Hypothalamus (tissue), 51 donors: ENCODE measurements at regions not wholly inside any gene's neighbourhood (a gene's known extent, or its start where the extent isn't known, plus 50 kb on each side); places are given as distances from the start of the nearest gene placed in this dataset.

Experiments
- DNase-seq, 51 donors: peaks; one replicate each; lab custom pipeline; 2025; lab: John Stamatoyannopoulos, UW

DNA sequence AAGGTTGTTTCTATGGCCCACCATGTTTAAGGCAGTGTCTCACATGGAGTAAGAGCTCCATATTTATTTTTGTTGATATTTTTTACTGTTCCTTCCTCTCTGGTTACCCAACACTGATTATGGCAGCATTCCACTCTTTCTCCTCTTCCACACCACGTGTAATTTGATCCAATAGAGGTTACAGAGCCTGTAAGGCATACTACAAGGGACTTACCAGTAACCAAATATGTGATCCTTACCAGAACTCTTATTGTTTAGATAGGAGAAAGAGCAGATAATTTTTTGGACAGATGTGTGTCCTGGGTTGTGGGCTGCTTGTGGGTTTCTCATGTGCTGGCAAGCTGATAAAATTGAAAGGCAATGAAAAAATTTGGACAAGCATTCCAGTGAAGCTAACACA lies 261.3 kb downstream of the TMEM167A start:
- no peak for DNase-seq

DNA sequence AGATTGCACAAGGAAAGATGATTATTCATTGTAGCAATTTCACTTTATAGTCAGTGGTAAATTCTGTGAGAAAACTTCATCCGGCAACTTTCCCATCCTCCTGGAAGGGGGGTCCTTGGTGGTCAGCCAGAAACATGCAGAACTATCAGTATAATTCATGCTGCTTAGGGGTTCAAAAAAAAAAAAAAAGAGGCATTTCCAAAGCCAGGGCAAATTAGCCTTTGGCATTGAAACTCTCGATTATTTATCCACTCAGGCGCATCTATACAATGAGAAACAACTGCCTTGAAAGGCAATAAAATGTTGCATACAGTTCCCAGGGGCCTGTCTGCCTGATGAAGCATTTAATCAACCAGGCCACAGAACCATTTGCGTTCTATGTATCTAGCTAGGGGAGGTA lies 263.3 kb downstream of the TMEM167A start:
- DNase-seq = no peak

DNA sequence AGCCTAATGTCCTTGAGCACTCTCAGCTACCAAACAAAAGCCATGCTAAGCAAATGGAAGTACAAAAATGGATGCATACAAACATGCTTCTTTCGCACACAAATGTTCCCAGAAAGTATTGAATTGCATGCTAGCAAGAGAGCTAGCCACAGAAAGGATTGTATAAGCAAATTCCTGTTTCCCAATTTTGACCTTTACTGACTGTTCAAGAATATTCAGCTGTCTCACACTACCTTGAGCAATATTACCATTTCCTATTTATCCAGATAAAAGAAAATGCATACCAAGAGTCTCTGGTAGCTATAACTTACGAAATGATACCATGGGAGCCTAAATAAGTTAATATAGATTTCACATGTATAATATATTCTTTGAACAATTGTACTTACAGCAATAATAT lies 264.6 kb downstream of the TMEM167A start:
- DNase-seq = no peak

DNA sequence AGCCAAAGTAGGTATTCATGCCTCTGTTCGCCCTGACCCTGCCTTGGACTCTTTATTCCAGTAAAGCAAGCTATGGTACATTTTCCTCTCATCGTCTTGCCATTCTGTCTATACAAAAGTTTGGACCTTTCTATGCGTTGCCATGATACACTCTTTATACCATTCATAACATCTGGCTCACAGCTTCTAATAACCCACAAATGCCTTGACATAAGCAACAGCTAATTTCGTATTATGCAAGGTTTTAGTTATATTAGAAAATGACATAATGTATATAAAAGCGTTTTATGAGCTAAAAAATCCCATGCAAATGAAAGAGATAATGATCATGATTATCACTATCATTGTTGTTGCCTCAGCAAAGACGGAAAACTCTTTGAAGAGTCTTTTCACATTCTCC lies 265.7 kb downstream of the TMEM167A start:
- DNase-seq = no peak

DNA sequence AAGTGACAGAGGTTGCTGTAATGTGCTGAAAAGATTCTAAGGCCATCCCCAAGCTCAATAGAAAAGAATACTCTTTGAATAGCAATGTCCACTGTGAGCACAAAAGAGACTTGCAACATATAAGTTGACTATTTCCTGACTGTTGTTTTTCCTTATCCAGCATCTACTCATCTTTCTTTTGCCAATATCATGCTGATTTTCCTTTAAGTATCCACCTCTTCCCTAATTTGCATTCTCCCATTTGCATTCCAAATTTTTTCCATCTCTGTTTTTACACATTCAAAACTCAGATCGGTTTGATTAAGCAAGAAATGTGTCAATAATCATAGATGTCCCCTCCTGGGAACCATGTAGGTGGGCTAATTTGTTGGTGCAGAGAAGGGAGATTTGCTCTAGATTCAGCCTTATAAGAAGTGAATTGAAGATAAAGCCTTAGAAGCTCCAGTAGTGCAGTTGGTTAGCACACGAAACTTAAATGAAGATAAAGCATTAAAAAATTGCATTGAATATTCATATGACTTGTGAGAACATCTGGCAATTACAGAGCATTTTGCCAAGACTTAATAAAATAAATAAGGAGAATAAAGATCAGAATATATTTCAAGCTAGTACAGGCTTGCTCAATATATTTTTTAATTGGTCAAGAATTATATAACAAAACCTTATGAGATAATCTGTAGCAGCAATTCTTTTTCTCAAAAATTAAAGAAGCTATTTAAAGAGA lies 267.6 kb downstream of the TMEM167A start:
- DNase-seq = no peak

DNA sequence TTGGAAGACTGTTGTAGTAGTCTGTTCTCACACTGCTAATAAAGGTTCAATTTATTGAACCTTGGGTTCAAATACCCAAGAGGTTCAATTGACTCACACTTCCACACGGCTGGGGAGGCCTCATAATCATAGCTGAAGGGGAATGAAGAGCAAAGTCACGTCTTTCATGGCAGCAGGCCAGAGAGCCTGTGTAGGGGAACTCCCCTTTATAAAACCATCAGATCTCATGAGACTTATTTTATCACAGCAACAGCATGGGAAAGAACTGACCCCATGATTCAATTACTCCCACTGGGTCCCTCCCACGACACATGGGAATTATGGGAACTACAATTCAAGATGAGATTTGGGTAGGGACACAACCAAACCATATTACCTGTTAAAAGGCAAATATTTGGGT lies 268.2 kb downstream of the TMEM167A start:
- DNase-seq = no peak

DNA sequence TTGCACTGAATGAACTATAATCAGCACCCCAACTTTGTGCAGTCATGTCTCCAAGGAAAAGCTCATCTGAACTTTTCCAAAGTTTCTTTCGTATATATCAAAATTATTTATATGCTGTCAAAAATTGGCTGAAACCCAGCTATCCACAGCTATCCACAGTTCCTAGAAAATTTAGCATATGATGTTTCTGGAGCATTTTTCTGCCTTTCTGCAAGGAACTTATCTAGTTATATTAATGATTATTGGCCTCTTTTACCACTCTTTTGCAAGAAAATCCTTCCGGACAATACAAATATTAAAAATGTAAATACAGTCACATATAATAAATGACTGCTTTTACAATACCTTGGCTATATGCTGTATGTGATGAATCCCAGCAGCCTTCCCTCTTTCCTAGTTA lies 270.2 kb downstream of the TMEM167A start:
- DNase-seq = no peak

DNA sequence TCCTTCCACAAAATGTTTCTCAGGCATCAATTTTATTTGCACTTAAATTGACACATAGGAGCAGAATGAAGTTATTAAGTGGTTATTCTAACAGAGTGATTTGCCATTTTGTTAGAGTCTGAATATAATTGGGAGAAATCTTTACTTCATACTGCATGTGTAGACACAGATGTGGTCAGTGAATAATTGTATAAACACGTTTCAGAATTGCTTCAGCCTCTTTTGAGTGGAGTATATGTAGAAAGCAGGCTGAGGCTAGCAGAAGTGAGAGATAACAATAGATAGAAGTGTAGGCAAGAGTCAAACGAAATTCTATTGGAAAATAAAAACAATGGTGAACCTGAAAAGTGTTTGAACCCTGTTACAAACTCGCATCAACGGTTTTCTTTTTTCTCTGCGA lies 270.7 kb downstream of the TMEM167A start:
- DNase-seq = no peak

DNA sequence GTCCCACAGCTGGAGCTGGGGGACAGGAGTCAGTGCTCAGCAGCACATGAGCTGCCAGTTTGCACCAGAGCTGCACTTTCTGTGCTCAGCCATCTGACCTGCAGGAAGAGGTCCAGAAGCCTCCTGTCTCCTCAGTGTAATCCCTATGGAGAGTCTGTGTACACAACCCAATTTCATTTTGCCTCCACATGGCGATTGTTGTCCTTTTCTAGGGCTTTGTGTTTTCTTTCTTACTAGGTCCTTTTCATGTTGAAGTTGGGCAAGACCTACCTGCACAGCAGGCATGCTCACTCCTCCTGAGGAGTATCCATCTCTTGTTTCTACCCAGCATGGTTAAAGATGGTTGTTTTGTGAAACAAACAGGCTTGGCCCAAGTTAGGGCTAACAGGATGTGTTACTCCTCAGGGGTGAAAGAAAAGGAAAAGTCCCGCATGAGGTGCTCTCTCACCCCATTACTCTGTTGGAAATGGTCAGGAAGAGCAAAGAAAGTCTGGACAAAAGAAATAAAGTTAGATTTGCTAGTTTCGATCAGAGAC lies 273.0 kb downstream of the TMEM167A start:
- no peak for DNase-seq

DNA sequence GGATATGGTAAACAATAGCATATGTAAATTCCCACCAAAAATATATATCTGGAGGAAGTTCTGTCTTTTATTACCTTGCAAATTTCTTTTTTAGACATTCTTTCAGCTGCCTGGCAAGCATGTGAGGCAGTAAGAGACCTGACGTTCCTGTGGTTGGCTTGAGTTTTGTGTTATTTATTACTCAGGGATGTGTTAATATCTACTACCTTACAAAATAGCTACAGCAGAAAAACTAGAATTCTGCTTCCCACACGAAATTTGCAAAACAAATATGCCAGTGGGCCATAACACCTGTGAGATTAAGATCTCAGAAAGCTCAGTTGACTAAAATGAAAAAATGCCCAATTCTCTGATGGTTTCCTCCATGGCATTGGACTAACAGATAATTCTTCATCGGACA lies 274.2 kb downstream of the TMEM167A start:
- DNase-seq = no peak

DNA sequence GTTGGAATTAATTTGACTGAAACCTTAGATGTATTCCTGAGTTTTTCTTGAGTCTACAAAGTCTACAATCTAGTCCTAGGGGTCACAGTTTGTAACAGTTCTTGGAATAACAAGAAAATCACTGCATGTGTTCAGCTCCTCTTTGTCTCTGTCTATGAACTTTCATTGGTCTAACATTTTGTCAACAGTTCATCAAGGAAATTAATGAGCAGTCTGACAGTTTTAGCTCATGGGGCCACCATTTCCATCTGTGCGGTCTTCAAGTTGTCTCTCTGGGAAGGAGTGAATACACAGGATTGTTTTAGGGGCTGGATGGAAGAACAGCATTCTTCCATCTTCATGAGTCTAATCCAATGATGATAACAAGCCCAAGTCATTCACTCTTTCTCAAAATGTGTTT lies 276.4 kb downstream of the TMEM167A start:
- no peak for DNase-seq

DNA sequence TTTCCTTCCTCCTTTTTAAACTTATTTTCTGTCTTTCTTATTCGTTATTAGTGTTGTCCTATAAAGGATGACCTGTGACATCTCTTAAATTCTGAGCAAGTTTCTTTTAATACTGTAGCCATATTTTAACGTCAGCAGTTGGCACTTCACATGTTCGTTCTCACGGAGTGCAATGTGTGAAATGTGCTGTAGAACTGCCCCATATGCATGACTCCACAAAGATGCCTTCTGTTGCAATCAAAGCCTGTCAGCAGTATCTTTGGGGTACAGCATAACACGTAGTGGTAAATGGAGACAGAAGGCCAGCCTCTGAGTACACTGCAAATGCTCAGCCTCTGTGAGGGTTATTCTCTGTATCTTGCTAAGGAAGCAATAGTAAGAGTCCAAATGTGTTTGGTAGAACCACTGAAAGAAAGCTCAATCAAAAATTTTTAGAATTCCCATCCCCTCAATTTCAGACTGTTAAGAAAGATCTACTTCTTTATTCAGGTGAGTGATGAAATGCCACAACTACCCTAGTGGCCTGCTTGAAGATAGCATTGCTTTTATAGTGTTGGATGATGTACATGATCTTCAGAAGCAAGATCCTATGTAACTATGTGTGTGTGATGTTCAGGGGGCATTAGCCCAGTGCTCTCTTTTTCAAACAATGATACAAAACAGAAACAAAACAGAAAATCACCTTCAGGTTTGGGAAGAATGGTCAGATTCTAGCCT lies 277.7 kb downstream of the TMEM167A start:
- DNase-seq = no peak

DNA sequence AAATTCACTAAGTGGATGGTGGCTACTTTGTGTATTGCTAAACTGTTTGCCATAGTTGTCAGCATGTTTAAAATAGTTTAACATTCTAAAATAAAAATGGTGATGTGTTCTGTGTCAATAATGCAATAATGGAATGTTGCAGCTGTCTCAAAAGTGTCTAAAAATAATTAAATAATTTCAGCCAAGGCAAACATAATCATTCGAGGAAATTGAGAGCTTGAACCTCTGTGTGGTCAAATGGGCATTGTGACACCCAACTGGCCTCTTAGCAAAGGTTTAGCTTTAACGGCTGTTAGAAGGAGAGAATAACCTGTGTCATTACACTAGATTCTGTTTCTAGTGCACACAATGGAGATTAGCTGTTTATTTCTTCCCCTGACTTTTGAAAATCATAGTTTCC lies 278.5 kb downstream of the TMEM167A start:
- DNase-seq = no peak

DNA sequence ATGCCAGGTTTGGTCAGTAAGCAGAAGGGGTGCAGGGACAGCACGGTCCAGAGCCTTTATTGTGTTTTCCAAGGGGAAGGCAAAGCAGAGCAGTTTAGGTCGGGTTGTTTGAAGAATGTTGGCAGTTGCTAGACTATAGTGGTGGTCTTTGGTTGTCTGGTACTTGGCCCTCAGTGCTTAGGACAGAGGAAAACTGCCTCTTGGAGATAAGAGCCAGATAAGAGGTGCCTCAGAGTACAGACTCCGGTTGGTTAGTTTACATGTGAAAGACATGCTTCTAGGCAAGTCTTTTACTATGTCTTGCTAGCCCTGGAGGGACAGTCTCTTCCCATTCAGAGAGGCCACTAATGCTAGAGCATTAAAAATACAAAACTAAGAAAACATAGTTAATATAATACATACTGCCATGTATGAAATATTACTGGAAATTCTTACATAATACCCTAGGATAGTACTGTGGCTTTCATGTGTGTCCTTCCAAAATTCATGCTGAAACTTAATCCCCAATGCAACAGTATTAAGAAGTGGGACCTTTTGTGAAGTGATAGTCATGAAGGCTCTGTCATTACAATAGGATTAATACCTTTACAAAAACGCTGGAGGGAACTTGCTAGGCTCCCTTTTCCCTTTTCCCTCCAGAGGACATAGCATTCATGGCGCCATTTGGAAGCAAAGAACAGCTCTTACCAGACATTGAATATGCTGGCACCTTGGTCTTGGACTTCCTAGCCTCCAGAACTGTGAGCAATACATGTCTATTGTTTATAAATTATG lies 280.4 kb downstream of the TMEM167A start:
- DNase-seq = no peak

DNA sequence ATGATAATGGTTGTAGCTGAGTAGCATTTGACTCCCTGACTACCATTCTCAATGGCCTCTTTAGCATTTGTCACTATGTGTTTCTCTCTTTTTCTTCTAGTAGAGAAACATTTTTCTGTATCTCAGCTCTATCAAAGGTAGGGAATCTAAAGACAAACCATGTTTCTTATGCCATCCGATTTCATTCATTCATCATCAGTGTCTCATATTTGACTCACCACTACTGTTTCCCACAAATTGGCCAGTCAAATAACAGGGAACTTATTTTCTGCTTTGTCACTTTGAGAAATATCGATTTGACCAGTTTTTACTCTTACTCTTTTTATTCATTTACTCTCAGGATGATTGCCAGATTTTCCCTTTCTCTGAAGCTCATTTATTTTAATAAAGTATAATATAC lies 282.3 kb downstream of the TMEM167A start:
- no peak for DNase-seq

DNA sequence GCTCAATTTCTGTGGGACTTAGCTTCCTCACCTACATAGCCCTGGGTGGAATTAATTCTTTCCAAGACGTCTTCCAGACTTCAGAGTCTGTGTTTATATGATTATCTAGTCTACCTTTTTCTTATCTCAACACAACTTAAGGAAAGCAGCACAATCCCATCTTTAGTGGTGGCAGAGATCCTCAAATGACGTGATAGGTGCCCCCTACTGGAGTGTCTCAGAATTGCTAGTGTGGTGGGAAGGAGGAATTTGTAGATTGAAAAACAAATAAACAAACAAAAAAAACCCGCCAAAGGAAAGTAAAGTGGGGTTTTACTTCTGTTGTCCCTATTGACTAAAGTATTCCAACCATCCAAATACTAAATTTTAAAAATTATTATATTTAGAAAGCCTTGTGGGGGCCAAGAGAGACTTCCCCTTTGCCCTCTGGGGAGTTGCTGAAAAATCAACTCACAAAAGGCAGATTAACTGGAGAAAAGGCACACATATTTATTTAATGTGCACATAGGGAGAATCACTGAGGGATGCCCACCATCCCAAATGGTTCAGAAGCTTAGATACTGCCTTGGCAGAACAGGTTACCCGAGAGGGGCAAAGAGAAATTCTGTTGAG lies 283.3 kb downstream of the TMEM167A start:
- peak in 10 of 51 donors; percentile 1 to 27 (median 4) for DNase-seq

DNA sequence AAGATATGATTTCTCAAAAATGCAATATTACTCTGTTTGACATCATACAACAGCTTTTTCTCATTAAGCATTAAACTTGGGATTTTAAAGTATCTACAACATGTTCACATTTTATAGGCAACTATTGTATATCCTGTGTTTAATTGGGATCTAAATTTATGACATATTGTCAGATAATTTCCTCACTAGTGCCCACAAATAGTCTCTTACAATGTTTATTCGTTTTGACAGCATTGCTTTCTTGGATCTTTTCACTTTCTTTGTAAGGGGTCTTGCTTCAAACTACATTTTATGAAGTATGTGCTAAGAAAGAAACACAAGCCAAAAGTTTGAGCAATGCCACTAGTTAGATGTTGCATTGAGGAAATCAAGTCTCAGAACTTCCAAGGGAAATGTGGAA lies 285.1 kb downstream of the TMEM167A start:
- DNase-seq = no peak

DNA sequence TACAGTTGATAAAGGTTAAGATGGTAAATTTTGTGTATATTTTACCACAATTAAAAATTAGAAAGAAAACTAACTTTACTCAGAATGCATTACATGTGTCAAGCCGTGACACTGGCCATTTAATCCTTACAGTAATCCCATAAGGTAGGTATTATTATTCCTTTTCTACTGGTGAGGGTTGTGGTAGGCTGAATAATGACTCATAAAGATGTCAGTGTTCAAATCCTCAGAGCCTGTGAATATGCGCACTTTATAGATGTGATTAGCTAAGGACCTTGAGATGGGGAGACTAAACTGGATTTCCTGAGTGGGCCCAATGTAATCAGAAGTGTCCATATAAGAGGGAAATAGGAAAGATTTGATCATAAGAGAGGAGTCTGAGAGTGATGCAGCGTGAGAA lies 288.1 kb downstream of the TMEM167A start:
- no peak for DNase-seq

DNA sequence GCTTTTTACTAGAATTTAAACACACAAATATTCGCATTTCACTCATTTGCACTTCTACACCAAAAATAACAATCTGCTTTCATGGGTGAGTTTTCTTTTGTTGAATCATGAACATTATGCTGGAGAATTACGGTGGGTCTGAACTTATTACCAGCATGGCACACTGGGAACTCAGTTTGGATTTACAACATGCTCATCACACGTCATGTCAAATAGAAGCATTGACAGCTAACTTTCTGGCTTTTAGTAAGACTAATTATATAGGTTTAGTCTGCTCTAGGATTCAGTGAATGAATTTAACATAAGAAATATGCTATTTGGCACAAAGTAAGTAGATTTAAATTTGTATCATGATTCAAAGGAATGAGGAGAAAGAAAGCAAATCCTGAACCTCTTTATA lies 290.4 kb downstream of the TMEM167A start:
- DNase-seq = no peak

DNA sequence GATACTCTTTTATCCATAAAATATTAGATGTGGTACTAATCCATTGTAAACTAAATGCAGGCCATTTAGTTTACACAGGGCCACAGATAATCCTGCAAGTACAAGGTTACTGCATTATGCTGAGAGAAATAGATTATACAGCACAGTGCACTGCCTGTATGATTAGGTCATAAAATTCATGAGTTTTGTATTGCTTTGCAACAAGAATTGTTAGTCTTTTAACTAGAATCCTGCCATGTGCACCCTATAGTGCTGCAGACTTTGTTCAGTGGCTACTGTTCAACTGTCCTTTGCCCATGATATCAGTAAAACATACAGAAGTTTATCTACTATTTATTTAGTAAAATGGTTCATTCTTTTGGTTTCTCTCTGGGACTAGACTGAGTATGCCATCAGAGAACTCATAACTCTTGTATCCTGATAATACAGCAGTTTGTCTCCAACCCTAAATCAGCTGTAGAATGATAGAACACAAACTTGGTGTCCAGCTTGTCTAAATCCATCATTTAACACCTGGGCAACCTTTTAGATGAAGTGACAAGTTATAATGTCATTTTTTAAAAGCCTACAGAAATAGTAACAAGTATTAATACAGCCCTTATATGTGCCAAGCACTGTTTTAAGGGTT lies 291.2 kb downstream of the TMEM167A start:
- DNase-seq = no peak

DNA sequence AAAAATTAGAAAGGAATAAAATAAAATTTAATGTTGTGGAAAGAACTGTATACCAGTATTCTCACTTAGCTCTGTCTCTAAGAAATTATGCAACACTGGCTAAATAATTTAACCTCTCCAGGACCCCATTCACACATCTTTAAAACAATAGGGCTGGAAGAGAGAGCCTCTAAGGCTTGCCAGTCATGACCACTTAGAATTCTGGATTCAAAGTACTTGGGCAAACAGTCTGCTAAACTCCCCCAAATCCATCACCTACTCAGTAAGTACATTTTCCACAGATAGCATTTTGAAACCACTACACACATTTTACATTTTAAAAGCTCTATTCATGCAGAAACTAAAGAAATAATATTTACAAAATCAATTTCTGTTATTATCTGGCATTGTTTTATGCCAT lies 291.7 kb downstream of the TMEM167A start:
- no peak for DNase-seq
